ENCODE measurements at regions not wholly inside any gene's neighbourhood (a gene's known extent, or its start where the extent isn't known, plus 50 kb on each side); places are given as distances from the start of the nearest gene placed in this dataset.
A peak's percentile ranks its signal among the peaks of the same experiment; 100 is the strongest.
"Not testable (repeated sequence)": the region's sequence is repeated elsewhere in the genome, so short reads cannot be mapped to it uniquely, and the experiment has no call there.

- no peak for DNase-seq (ENCODE audit: low read depth in 2 of 2)
These were observed 206.9 kb downstream of the ICOS start for GRCh38 chr2:204143216-204144014.

DNA sequence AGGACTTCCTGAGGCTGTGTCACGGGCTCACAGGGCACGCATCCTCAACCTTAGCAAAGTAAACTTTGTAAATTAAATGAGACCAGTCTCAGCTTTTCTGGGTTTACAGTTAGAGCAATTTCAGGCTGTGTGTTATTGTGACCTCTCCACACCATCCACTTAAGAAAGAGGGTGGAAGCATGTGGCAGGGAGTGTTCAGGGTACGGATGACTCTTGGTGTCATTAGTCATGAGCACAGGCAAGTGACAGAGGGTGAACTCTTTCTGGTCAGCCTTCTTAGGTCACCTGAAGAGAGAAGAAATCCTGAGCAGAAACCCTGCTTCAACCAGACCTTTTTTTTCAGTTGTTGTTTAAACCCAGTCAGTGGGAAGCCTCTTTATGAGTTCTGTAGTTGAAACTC is 207.9 kb downstream of the ICOS start:
- no peak for DNase-seq (ENCODE audit: low read depth in 2 of 2)

GRCh38 chr2:204145263-204145751 is 208.7 kb downstream of the ICOS start:
- DNase-seq (ENCODE audit: low read depth in 2 of 2): peak; percentile 47 to 53

- no peak for DNase-seq (ENCODE audit: low read depth in 2 of 2)
These were observed 209.2 kb downstream of the ICOS start for GRCh38 chr2:204145791-204146190.

- DNase-seq (ENCODE audit: low read depth in 2 of 2): not testable (repeated sequence)
These were observed 210.5 kb downstream of the ICOS start for GRCh38 chr2:204147040-204147439.

DNA sequence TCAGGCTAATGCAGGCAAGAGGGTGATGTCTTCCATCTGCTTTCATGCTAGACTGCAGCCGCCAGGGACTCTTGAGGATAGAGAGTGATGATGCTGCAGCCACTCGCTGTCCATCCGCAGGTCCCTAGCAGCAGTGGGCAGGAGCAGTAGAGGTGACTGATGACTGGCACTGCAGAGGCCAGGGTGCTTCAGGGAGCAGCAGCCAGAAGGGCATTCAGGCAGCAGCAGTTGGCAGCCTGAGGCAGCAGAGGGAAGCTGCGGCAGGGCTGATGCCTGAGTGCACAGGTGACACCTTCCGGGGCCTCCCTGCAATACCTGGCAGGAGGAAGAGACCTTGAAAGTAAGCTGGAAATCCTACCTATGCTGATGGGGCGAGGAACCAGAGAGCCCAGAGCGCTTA is 214.2 kb downstream of the ICOS start:
- DNase-seq (ENCODE audit: low read depth in 2 of 2): no peak

DNA sequence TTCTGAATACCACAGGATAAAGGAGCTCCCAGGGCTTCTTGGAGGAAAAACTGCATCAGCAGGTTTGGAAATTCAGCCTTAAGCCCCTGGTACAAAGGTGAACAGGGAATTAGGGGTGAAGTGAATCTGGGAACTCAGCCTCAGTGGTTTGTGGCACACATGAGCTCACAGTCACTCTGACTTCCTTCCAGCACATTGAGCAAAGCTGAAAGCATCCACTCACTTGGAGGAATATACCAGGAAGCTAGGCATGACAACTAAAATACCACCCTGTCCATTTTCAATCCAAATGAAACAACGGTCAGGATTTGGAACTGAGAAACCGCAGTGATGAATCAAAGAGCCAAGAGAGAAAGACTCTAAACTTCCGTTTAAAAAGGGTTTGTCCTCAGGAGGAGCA is 216.1 kb downstream of the ICOS start:
- no peak for DNase-seq (ENCODE audit: low read depth in 2 of 2)

- no peak for DNase-seq (ENCODE audit: low read depth in 2 of 2)
These were observed 218.3 kb downstream of the ICOS start for GRCh38 chr2:204154863-204155262.

DNA sequence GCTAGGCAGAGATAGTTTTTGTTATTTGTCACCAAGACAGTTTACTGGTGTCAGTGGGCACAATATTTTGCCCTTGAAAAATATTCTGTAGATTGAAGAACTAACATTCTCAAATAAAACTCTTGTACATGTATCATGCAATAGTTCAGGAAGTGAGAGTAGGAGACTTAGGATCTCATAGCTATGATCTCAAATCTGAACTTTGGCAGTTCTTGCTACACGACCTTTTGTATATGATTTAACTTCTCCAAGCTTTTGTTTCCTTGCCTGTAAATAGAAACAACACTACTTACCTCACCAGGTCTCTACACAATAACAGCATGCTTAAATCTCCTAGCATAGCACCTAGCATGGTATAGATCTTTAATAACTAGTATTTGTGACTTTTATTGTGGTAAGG is 219.9 kb downstream of the ICOS start:
- DNase-seq (ENCODE audit: low read depth in 2 of 2): no peak

DNA sequence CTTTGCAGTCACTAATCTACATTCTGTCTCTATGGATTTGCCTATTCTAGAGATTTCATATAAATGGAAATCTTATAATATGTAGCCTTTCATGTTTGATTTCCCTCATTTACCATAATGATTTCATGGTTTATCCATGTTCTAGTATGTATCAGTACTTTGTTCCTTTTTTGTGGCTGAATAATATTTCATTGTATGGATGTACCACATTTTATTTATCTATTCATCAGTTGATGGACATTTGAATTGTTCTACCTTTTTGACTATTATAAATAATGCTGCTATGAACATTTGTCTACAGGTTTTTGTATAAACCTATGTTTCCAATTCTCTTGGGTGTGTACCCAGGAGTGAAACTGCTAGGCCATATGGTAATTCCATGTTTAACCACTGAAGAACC is 221.1 kb downstream of the ICOS start:
- no peak for DNase-seq (ENCODE audit: low read depth in 2 of 2)

DNA sequence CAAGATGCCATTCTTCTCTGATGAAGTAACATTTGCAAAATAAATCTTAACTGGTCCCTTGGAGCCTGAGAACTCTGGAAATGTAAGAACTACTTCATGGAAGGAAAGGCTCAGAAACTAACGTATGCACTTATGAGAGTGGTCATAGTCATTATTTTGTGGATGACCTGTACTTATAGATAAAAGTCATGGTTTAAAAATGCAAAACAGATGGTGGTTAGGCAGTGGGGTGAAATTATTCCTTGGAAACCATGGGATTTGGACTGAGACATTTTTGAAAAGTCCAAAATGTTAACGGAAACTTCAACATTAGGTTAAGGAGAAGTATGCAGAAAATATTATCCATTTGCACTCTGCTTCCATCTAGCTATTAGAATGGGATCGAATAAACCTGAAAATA is 223.0 kb downstream of the ICOS start:
- DNase-seq (ENCODE audit: low read depth in 2 of 2): no peak

DNA sequence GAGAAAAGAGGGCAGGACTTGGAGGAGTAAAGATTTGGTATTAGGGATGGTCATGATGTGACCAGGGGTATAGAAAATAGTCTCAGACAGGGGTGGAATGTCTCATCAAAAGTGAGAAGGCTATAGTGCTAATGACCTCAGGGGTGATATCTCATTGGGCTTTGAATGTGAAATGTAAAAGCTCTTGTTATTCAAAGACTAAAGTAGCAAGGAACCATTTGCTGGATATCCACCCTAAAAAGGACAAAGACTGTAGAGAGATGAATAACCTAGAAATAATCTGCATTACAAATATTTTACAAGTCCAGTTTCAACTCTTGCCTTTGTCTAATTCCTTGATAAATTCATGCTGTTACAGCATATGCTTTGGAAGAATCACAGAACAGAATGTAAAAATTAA is 224.4 kb downstream of the ICOS start:
- DNase-seq (ENCODE audit: low read depth in 2 of 2): no peak

DNA sequence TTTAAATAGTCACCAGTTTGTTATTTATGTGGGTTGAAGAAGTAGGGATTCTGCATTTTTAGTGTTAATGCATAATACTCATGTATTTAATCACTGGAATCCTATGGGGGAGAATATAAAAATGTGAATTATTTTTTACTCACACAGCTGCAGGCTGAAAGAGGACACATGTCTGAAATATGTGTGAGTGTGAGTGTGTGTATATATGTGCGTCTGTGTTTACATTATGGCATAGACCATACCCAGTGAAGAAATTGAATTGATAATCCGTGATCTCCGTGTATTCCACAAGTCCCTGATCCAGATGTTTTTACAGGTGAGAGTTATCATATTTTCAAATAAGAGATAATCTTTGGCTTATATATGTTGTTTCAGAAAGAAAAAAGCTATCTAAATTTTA is 225.3 kb downstream of the ICOS start:
- DNase-seq (ENCODE audit: low read depth in 2 of 2): no peak

DNA sequence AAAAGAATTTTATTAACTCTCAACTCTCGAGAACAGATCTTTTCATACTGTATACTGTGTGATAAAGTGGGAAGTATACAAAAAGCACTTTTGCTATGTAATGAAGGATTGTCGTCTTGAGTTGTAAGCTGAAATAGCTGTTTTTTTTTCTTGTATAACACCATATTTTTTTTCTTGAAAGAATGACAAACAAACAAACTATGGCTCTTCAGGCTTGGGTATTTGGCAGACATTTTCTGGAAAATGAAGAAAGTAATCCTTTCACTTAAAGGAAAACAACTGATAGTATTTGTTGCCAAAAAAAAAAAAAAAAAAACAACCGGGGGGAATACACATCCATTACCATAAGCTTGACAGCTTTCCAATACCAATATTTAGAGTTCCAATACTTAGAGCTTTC is 230.4 kb downstream of the ICOS start:
- no peak for DNase-seq (ENCODE audit: low read depth in 2 of 2)

DNA sequence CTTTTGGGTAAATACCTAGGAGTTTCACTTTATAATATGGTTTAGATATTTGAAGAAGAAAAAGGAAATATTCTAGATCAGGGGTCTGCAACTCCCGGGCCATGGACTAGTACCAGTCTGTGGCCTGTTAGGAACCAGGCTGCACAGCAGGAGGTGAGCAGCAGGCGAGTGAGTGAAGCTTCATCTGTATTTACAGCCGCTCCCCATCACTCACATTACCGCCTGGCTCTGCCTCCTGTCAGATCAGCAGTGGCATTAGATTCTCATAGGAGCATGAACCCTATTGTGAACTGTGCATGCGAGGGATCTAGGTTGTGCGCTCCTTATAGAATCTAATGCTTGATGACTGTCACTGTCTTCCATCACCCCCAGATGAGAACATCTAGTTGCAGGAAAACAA is 231.1 kb downstream of the ICOS start:
- not testable (repeated sequence) for DNase-seq (ENCODE audit: low read depth in 2 of 2)

DNA sequence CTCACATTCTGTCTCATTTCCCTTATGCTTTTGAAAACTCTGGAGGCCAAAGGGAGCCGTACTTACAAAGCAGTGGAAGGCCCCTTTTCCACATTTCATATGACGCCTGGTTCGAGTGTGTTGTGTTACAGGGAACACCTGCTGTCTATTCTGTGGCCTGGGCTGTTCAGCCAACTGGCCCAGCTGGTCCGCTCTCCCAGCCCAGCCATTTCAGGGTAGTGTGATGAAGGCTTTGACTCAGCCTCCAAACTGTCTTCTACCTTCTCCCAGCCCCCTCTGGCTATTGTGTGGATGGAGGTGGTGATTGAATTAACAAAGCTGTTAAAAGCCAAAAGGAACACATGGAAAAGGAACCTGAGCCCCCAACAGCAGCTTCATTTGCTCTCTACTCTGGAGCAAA is 233.8 kb downstream of the ICOS start:
- no peak for DNase-seq (ENCODE audit: low read depth in 2 of 2)

DNA sequence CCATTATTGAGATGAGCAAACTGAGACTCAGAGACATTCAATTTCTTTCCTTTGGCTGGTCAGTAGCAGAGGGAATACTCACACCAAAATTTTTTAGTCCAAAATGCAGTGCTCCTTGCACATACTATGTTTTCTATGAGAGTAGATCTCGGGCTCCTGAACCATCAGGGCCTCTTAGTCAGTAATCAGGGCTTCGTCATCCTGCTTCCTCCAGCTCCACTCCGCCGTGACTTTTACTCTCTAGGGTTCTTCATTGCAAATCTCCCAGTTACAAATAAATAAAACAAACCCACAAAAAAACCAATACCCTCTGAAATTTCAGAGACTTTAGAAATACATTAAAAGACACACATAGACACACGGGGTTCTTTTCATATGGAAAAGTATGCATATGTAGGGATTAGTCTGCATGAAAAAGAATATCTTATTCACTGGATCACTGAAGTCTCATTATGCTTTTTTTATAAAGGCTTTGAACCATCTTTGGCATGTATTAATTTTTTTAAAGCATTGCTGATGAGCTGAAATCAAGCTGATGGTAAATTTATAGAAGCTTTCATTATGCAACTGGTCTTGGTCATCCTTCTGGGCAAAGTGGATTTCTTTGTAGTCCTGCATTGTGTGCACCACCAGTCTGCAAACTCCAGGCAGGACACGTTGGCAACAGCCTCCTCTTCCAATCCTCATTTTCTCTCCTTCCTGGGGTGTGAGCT is 235.0 kb downstream of the ICOS start:
- DNase-seq (ENCODE audit: low read depth in 2 of 2): no peak

GRCh38 chr2:204172145-204172600 is 235.6 kb downstream of the ICOS start:
- no peak for DNase-seq (ENCODE audit: low read depth in 2 of 2)

DNA sequence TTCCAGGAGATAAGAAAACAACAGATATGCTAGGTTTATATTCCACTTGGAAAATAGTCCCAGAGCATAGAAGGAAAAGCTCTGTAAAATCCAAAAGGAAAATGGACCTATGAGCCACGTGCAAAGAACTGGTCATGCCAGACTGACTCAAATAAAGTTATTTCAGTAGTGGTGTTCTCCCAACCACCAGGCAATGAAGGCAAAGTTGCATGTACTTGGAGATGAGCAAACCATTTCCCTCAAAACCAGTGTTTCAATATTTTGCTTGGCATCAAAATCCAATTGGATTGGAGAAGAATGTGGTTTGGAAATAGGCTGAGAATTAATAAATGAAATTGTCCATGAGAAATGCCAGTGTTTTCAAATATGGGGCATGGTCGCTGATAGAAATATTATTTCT is 237.5 kb downstream of the ICOS start:
- no peak for DNase-seq (ENCODE audit: low read depth in 2 of 2)

DNA sequence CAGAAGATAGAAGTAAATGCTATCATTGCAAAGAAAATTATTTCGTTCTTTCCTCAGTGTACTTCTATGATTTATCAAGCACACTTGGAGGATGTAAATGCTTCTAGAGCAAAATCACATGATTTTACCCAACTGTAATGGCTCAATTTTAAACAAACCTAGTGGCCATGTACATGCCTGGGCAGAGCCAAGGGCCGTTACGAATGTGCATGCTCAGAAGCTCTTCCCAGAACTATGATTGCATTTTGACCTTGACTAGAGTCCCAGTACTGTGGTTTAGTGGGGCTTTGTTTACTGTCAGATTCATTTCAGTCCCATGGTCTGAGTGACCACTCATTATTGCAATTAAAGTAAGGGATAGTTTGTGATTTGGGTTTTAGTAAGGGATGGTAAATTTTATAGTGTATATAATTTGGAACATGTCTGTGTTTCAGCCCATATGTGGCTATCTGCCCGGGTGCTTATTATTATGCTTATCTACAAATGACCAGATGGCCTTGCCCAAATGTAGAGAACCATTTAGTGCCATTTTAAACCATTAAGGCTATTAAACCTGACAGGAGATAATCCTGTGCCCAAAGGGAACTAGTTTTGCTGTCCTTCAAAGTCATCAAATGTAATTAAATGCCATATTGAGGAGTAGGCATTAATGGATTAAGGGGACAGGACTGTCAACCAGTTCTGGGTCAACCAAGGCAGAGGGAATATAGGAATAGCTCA is 239.1 kb downstream of the ICOS start:
- no peak for DNase-seq (ENCODE audit: low read depth in 2 of 2)

GRCh38 chr2:204176306-204176705 is 239.7 kb downstream of the ICOS start:
- DNase-seq (ENCODE audit: low read depth in 2 of 2): no peak

DNA sequence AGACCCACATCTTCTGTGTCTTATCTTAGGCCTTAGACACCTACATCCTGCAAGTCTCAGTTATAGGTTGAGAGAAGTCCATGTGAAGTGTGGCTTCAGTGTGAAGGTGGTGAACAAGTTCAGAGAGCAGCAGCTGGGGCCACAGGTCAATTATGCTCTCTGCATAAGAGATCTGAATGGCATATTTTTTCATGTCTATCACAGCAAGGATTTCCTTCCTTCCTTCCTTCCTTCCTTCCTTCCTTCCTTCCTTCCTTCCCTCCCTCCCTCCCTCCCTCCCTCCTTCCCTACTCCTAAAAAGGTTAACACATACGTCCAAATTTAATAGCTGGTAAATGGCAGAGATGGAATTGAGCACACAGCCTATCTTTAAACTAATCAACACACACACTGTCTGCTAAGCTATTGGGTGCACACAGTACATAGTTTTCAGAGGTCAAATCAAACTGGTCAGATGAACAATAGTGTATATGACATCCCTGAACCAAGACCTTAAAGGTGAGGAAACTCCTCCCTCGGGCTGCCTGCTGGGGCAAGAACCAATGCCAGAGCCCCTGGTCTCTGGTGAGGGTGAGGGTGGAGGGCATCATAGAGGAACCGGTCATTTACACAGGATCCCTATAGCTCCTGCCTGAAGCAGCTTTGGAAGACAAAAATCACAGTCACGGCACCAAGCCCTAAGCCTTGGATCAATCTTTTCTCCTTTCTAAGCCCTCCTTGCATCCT is 240.9 kb downstream of the ICOS start:
- no peak for DNase-seq (ENCODE audit: low read depth in 2 of 2)
